ENCODE measurements at regions not wholly inside any gene's neighbourhood (a gene's known extent, or its start where the extent isn't known, plus 50 kb on each side); places are given as distances from the start of the nearest gene placed in this dataset.

DNA sequence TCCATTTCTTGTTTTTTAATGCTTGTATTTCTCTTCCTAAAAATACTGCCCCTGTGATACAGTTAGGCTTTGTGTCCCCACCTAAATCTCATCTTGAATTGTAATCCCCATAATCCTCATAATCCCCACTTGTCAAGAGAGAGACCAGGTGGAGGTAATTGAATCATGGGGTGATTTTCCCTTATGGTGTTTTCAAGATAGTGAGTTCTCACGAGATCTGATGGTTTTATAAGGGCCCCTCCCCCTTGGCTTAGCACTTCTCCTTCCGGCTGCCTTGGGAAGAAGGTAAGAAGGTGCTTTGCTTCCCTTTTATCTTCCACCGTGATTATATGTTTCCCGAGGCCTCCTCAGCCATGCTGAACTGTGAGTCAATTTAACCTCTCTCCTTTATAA, 227.4 kb downstream of the MAN2A1 start:
- no peak for DNase-seq

GRCh38 chr5:109917966-109918365, 228.2 kb downstream of the MAN2A1 start:
- DNase-seq: no peak

GRCh38 chr5:109920736-109921135, 231.0 kb downstream of the MAN2A1 start:
- DNase-seq: no peak

GRCh38 chr5:109921735-109922380, 232.1 kb downstream of the MAN2A1 start:
- DNase-seq: no peak

- DNase-seq: no peak
Observed at GRCh38 chr5:109922381-109922995, 232.8 kb downstream of the MAN2A1 start.

DNA sequence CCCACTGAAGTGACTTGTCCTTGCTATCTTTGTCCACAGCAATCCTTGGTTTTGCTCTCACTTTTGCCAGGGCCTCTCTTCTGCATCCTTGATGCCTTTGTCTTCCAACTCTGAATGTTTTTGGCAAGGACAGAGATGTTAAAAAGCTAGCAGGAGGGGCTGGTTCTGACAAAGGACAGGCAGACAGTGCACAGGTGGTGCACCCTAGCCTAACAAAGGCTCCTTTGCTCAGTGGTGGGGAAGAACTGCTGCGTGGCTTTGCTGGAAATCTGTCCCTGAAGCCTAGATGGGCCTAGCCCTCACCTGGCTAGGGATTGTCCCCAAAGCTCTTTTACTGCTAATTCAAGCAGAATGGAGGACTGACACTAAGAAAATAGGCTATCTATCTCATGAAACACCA, 233.5 kb downstream of the MAN2A1 start:
- no peak for DNase-seq

GRCh38 chr5:109924237-109925107, 234.7 kb downstream of the MAN2A1 start:
- no peak for DNase-seq

DNA sequence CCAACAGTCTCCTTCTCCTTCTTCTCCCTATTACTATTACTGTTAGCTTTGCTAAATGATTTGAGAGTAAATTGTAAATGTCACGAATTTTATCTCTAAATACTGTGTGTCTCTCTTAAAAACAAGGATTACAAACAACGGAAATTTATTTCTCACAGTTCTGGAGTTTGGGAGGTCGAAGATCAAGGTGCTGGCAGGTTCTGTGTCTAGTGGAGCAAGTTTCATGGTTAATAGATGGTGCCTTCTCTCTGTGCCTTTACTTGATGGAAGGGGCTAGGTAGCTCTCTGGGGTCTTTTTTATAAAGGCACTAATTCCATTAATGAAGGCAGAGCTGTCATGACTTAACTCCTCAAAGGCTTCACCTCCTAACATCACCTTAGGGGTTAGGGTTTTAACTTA, 237.9 kb downstream of the MAN2A1 start:
- DNase-seq: no peak

GRCh38 chr5:109928046-109928445, 238.3 kb downstream of the MAN2A1 start:
- no peak for DNase-seq

- no peak for DNase-seq
Observed at GRCh38 chr5:109928811-109929210, 239.1 kb downstream of the MAN2A1 start.

DNA sequence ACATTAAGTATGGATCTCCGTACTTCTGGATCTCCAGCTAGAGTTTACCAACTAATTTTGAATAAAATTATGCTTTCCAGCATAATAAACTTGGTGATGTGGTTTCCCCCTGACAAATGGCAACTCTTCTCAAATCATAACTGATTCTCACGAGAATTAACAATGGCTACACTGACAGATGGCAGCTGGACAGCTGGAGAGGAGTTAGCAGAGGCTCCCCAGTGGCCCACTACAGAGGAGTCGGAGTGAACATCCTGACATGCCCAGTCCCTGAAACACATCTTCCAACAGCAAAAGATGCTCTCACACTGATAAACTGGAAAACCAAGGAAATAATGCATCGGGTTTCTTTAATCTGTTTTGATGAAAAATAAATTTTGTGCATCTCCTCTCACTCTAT, 239.6 kb downstream of the MAN2A1 start:
- DNase-seq: no peak

DNA sequence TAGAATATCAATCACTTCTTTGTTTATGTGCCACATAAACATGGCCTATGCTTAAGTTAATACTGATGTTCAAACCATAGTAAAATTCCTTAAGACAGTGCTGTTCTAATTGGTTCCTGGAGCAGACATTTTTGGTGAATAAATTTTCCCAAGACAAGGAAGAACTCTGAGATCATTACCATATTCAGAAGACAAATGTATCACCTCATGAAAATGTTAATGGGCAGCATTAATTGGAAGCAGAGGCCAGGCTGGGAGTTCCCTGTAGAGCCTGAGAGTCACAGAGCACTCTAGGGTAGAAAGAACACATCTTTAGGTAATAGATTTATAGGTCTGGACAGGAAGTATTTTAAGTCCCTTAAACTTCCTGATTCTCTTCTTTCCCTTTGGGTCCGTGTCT, 240.2 kb downstream of the MAN2A1 start:
- no peak for DNase-seq

GRCh38 chr5:109931049-109931780, 241.5 kb downstream of the MAN2A1 start:
- no peak for DNase-seq

GRCh38 chr5:109935833-109936490, 246.2 kb downstream of the MAN2A1 start:
- no peak for DNase-seq

- no peak for DNase-seq
Observed at GRCh38 chr5:109936996-109937395, 247.3 kb downstream of the MAN2A1 start.

GRCh38 chr5:109937951-109938350, 248.2 kb downstream of the MAN2A1 start:
- no peak for DNase-seq

DNA sequence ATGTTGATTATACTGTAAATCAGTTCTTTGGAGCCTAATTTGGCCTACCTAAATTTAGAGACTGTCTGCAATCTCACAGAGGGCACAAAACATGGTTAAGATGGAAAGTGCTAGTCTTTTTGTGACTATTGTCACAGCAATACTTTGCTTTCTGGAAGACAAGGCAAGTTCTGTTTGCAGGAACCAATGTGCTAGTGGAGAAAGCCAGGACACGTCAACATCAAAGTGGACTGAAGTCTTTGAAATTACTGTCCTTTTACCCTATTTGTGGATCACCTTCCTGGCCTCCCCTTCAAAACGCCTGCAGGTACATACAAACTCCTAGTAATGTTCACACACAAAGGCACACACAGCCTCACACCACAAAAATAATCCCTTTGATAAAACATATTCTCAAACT, 248.7 kb downstream of the MAN2A1 start:
- no peak for DNase-seq

GRCh38 chr5:109939116-109939682, 249.5 kb downstream of the MAN2A1 start:
- DNase-seq: no peak

DNA sequence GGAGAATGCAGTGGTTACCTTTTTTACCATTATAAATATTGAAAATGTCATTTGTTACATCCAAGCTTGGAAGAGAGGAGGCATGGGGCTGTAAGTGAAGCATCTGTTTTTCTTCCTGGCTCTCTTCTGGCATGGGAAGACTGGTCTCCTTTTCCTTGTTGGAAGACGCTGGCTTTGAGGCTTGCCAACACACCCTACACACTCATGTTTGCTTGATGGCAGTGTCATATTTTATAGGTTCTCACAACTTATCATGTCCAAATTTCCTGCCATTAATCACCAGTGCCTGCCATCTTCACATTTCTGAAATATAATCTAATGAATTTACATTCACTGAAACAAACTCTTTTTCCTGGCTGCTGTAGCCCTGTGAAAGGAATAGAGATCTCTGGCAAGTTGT, 252.9 kb downstream of the MAN2A1 start:
- DNase-seq: no peak

DNA sequence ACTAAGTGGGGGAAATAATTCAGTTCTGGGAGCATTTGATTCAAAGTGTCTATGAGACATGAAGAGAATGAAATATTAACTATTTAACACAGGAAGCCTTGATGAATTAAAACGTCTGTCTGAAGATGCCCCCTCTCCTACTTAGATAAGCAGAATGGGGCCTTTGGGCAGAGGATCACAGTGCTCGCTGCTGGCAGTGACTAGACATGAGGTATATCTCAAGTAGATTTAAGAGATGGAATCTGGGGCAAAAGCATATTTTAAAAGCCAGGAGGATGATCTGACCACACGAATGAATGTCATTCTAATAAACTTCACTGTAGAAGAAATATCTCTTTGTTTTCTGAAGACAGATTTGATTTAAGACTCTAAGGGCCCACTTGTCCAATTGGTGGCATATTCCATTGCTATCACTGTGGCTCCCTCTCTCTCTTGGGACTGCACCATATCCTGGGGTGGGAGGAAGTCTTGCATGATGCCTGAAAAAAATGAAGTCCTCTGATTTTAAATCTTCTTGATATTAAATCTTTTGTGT, 254.0 kb downstream of the MAN2A1 start:
- no peak for DNase-seq

- DNase-seq: no peak
Observed at GRCh38 chr5:109944461-109944860, 254.7 kb downstream of the MAN2A1 start.

DNA sequence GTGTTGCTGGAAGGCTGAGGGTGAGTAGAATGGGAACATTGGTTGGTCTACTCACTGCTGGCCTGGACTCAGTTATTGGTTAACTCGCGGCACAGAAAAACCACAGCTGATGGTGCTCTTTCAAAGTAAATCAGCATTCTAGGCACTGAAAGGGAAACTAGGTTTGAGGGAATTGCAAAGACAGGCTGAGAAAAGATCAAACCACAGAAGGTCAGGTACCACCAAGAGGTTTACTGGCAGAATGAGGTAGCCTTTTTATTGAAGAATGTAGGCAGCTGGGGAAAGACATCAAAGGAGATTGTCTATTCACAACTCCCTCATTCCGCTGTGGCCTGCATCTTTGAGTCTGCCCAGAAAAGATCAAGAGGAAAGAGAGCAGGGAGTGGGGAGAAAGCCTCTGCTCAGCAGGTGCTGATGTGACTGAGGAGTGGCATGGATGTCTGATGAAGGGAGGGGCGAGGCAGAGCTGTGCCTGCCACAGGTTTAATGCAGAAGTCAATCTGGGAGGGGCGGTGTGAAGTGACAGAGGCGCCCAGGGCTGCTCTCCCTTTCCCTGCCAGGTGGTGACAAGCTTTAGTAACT, 255.5 kb downstream of the MAN2A1 start:
- DNase-seq: no peak
